HG02943 (cell line): ENCODE measurements at regions not wholly inside any gene's neighbourhood (a gene's known extent, or its start where the extent isn't known, plus 50 kb on each side); places are given as distances from the start of the nearest gene placed in this dataset.

ENCODE experiments used
- ATAC-seq: cut with Tn5 transposase; IDR thresholded peaks from one replicate; pipeline ENCODE4 v1.9.1; 2021; ENCODE audit warnings: mild to moderate bottlenecking, low read depth, moderate library complexity; ENCODE audit not compliant: unreplicated experiment

DNA sequence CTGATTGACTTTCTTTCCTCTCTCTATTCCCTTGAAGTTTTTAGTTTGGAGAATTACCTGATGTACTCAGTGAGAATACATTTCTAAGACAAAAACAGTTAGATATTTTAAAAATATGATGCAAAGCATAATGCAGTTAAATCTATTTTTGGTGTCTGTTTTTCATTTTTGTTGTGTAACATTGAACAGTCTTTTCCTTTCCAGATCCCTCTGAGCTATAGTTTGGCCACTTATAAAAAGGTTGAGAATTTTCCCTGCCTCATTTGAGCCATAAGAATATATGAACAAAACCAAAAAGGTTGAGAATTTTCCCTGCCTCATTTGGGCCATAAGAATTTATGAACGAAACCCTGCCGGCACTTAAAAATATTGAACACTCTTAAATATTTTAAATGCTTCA lies 57.0 kb upstream of the IPO5 start:
- ATAC-seq, result no peak

DNA sequence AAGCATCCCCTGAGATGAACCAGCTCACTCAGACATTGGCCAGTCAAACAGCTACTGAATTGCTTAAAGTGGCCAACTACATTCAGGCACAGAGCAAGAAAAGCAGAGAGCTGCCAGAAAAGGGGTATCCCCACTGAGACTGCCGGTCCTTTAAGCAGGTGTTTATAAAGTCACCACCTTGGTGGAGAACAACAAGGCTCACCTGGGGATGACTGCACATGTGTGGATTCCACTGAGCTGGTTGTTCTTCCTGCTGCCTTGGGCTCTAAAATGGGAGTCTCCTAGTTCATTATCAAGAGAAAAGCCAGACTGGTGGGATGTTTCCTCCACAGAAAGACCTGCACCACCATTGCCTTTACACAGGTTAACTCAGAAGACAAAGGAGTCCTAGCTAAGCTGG lies 51.8 kb upstream of the IPO5 start:
- ATAC-seq, result no peak
